T-cell (primary cell): ENCODE measurements at regions not wholly inside any gene's neighbourhood (a gene's known extent, or its start where the extent isn't known, plus 50 kb on each side); places are given as distances from the start of the nearest gene placed in this dataset.
"Not testable (repeated sequence)": the region's sequence is repeated elsewhere in the genome, so short reads cannot be mapped to it uniquely, and the experiment has no call there.

Source experiments
- ATAC-seq, 4 experiments: fragments of 200-7000 bp in 3 of 4; fragments of 150-1000 bp in 1 of 4; cut with Tn5 transposase; replicated peaks in 1 of 4; 1 replicate in 3 of 4; 2 replicates in 1 of 4; pipeline ENCODE4 v1.10.0; 2021; ENCODE audit warnings: moderate library complexity in 3 of 4, mild to moderate bottlenecking in 2 of 4, moderate number of reproducible peaks in 1 of 4
- CTCF ChIA-PET, 2 donors: fragments of 300-600 bp; sonication (Branson Sonifier 250); formaldehyde crosslinking; loops; one replicate each; lab custom pipeline; 2022; ENCODE audit warnings: antibody characterized with exemption in 2 of 2; lab: Charles Lee
- POLR2A ChIA-PET, 2 donors: fragments of 300-600 bp; sonication (Branson Sonifier 250); formaldehyde crosslinking; loops; one replicate each; lab custom pipeline; 2022; ENCODE audit warnings: antibody characterized with exemption in 2 of 2; lab: Charles Lee
- DNase-seq, 35 experiments: peaks; one replicate each; pipeline versions ENCODE4 v3.0.0 to v3.0.0-alpha.2; 2013 to 2023
- H3K27ac ChIP-seq: one replicate; pipeline ENCODE4 v1.5.1; 2013; ENCODE audit warnings: low read length
- H3K27me3 ChIP-seq, 2 experiments: replicated peaks in 1 of 2; 1 replicate in 1 of 2; 2 replicates in 1 of 2; pipeline versions ENCODE4 v1.6.1 to v1.7.0; 2013; ENCODE audit warnings: low read length in 1 of 2, mixed read lengths in 1 of 2; ENCODE audit not compliant: control insufficient read depth in 2 of 2, insufficient read depth in 2 of 2; ENCODE audit errors: extremely low read depth in 1 of 2
- H3K36me3 ChIP-seq, 2 donors: 1 replicate in 1 of 2; 2 replicates in 1 of 2; pipeline versions ENCODE4 v1.6.1 to v1.7.0; 2013; ENCODE audit warnings: low read length in 1 of 2; ENCODE audit not compliant: control insufficient read depth in 2 of 2, insufficient read depth in 1 of 2; ENCODE audit errors: extremely low read depth in 1 of 2
- H3K4me1 ChIP-seq, 2 experiments: 1 replicate in 1 of 2; 2 replicates in 1 of 2; pipeline versions ENCODE4 v1.6.1 to v1.7.0; 2013; ENCODE audit warnings: low read length in 2 of 2, mixed read lengths in 1 of 2; ENCODE audit not compliant: insufficient read depth in 2 of 2, control insufficient read depth in 1 of 2; ENCODE audit errors: extremely low read depth in 1 of 2
- H3K4me3 ChIP-seq, 2 donors: 1 replicate in 1 of 2; 2 replicates in 1 of 2; pipeline versions ENCODE4 v1.5.1 to v1.7.0; 2013; ENCODE audit warnings: mild to moderate bottlenecking in 2 of 2, low read length in 1 of 2, moderate library complexity in 1 of 2; ENCODE audit not compliant: control insufficient read depth in 1 of 2; ENCODE audit errors: extremely low read depth in 1 of 2
- H3K9me3 ChIP-seq: 2 replicates; pipeline ENCODE4 v1.7.0; 2013
- H3K27ac Mint-ChIP-seq, 2 donors: one replicate each; pipeline ENCODE4 v1.8.0; 2020 to 2021; ENCODE audit warnings: mild to moderate bottlenecking in 2 of 2, mixed read lengths in 2 of 2
- H3K27me3 Mint-ChIP-seq, 2 donors: one replicate each; pipeline ENCODE4 v1.8.0; 2021 to 2022; ENCODE audit warnings: mixed read lengths in 2 of 2
- H3K36me3 Mint-ChIP-seq: one replicate; pipeline ENCODE4 v1.8.0; 2021; ENCODE audit warnings: mixed read lengths
- H3K4me1 Mint-ChIP-seq, 3 donors: one replicate each; pipeline ENCODE4 v1.8.0; 2020 to 2022; ENCODE audit warnings: mixed read lengths in 3 of 3, mild to moderate bottlenecking in 1 of 3
- H3K4me3 Mint-ChIP-seq, 3 donors: one replicate each; pipeline ENCODE4 v1.8.0; 2020 to 2022; ENCODE audit warnings: mild to moderate bottlenecking in 3 of 3, mixed read lengths in 3 of 3, moderate library complexity in 3 of 3
- H3K9me3 Mint-ChIP-seq, 3 donors: one replicate each; pipeline ENCODE4 v1.8.0; 2020 to 2022; ENCODE audit warnings: mixed read lengths in 3 of 3
- WGBS: methylation state at CpG from one replicate; pipeline ENCODE4 v1.1.5; 2013; ENCODE audit warnings: missing lambda C conversion rate; ENCODE audit not compliant: insufficient coverage; 5-methylcytosine and 5-hydroxymethylcytosine counted together

- no peaks in the 10 kb centered on the region for H3K36me3 Mint-ChIP-seq
- H3K4me1 Mint-ChIP-seq, result no peaks in the 10 kb centered on the region
- Histone ChIP-seq H3K4me1 (no peaks in the 10 kb centered on the region), H3K27ac (no peak overlapping the region), H3K27me3 (no peaks in the 10 kb centered on the region), H3K36me3 (no peaks in the 10 kb centered on the region), H3K9me3 (no peaks in the 10 kb centered on the region), H3K4me3 (no peak overlapping the region)
- peaks cover 0 to 4% (median 0%) of the 10 kb centered on the region in 3 donors for H3K9me3 Mint-ChIP-seq
- POLR2A ChIA-PET, result no interaction called here
- no peak for DNase-seq
- ATAC-seq, result no peak
- no peak overlapping the region for H3K4me3 Mint-ChIP-seq
- peaks cover 3 to 13% of the 10 kb centered on the region in 2 donors for H3K27me3 Mint-ChIP-seq
- WGBS, result 100% methylated on average over 2 of the region's 3 CpGs
- CTCF ChIA-PET, result no interaction called here
- H3K27ac Mint-ChIP-seq, result no peak overlapping the region
Measured at GRCh38 chr11:57888386-57888785, 126.8 kb downstream of the CTNND1 start.

- Mint-ChIP-seq H3K4me3 (no peak overlapping the region), H3K27me3 (peaks cover 10 to 17% of the 10 kb centered on the region in 2 donors), H3K27ac (no peak overlapping the region), H3K36me3 (no peaks in the 10 kb centered on the region), H3K4me1 (no peaks in the 10 kb centered on the region), H3K9me3 (peaks cover 0 to 6% (median 0%) of the 10 kb centered on the region in 3 donors)
- no peak for ATAC-seq
- CTCF ChIA-PET, result no interaction called here
- no peak for DNase-seq
- Histone ChIP-seq H3K9me3 (no peaks in the 10 kb centered on the region), H3K4me3 (no peak overlapping the region), H3K36me3 (no peaks in the 10 kb centered on the region), H3K27me3 (peaks cover 0 to under 1% of the 10 kb centered on the region in 2 experiments), H3K27ac (no peak overlapping the region), H3K4me1 (no peaks in the 10 kb centered on the region)
- WGBS, result no CpG with 5 or more reads among the region's 1 CpG
- POLR2A ChIA-PET, result no interaction called here
Measured at GRCh38 chr11:57890521-57890920, 128.9 kb downstream of the CTNND1 start.

GRCh38 chr11:57893200-57893599, 130.5 kb upstream of the OR9Q1 start:
- no CpG with 5 or more reads among the region's 2 CpGs for WGBS
- H3K9me3 Mint-ChIP-seq, result not testable (repeated sequence)

GRCh38 chr11:57896361-57897145, 127.1 kb upstream of the OR9Q1 start:
- Histone ChIP-seq H3K36me3 (no peaks in the 10 kb centered on the region), H3K9me3 (no peaks in the 10 kb centered on the region), H3K4me1 (no peaks in the 10 kb centered on the region), H3K27ac (no peak overlapping the region), H3K4me3 (no peak overlapping the region), H3K27me3 (peaks cover 0 to 6% of the 10 kb centered on the region in 2 experiments)
- Mint-ChIP-seq H3K4me3 (no peak overlapping the region), H3K27ac (no peak overlapping the region), H3K36me3 (no peaks in the 10 kb centered on the region), H3K27me3 (peaks cover 32 to 34% of the 10 kb centered on the region in 2 donors), H3K4me1 (no peaks in the 10 kb centered on the region), H3K9me3 (peaks cover 0 to 6% (median 0%) of the 10 kb centered on the region in 3 donors)
- 88% methylated on average over 4 of the region's 4 CpGs for WGBS
- no peak for ATAC-seq
- no peak for DNase-seq
- ChIA-PET CTCF (no interaction called here), POLR2A (no interaction called here)

More at GRCh38 chr11:57893200-57893599, 130.5 kb upstream of the OR9Q1 start:
- ATAC-seq, H3K36me3 ChIP-seq, H3K27ac ChIP-seq, H3K36me3 Mint-ChIP-seq, H3K4me1 Mint-ChIP-seq, H3K27ac Mint-ChIP-seq, H3K4me3 ChIP-seq, POLR2A ChIA-PET, H3K4me1 ChIP-seq, H3K4me3 Mint-ChIP-seq, DNase-seq, H3K27me3 ChIP-seq, H3K9me3 ChIP-seq, CTCF ChIA-PET: not testable (repeated sequence)
- peaks cover 19 to 28% of the 10 kb centered on the region in 2 donors for H3K27me3 Mint-ChIP-seq

- Histone ChIP-seq H3K27ac (no peak overlapping the region), H3K4me1 (no peaks in the 10 kb centered on the region), H3K9me3 (no peaks in the 10 kb centered on the region), H3K36me3 (no peaks in the 10 kb centered on the region), H3K27me3 (peaks cover 0 to 11% of the 10 kb centered on the region in 2 experiments), H3K4me3 (no peak overlapping the region)
- ATAC-seq, result no peak
- no peak for DNase-seq
- Mint-ChIP-seq H3K27me3 (peaks cover 30 to 32% of the 10 kb centered on the region in 2 donors), H3K27ac (no peak overlapping the region), H3K9me3 (peaks cover 0 to 6% (median 0%) of the 10 kb centered on the region in 3 donors), H3K4me3 (no peak overlapping the region), H3K36me3 (no peaks in the 10 kb centered on the region), H3K4me1 (peaks cover 0 to 6% (median 4%) of the 10 kb centered on the region in 3 donors)
- ChIA-PET POLR2A (no interaction called here), CTCF (interaction anchor here in 1 of 2 donors (0.6 kb wide), 1 partner anchor 40 kb away, joined by 3 read pairs; no protein-coding TSS in a partner anchor)
- WGBS, result 70% methylated on average over 2 of the region's 2 CpGs
Measured at GRCh38 chr11:57899378-57899777, 124.3 kb upstream of the OR9Q1 start.

- DNase-seq, result no peak
- H3K4me1 ChIP-seq, result no peaks in the 10 kb centered on the region
- POLR2A ChIA-PET, result no interaction called here
- H3K27ac ChIP-seq, result no peak overlapping the region
- no peak overlapping the region for H3K4me3 ChIP-seq
- CTCF ChIA-PET, result no interaction called here
- H3K36me3 ChIP-seq, result no peaks in the 10 kb centered on the region
- peaks cover 26 to 30% of the 10 kb centered on the region in 2 donors for H3K27me3 Mint-ChIP-seq
- H3K27me3 ChIP-seq, result peaks cover 0 to 11% of the 10 kb centered on the region in 2 experiments
- WGBS, result 67% methylated on average over 1 of the region's 1 CpG
- no peaks in the 10 kb centered on the region for H3K9me3 ChIP-seq
- H3K4me3 Mint-ChIP-seq, result no peak overlapping the region
- ATAC-seq, result no peak
- peaks cover 0 to 6% (median 4%) of the 10 kb centered on the region in 3 donors for H3K4me1 Mint-ChIP-seq
- H3K27ac Mint-ChIP-seq, result no peak overlapping the region
- H3K9me3 Mint-ChIP-seq, result no peaks in the 10 kb centered on the region
- no peaks in the 10 kb centered on the region for H3K36me3 Mint-ChIP-seq
Measured at GRCh38 chr11:57900320-57900719, 123.4 kb upstream of the OR9Q1 start.
